HT1080 (cell line): ENCODE measurements at regions not wholly inside any gene's neighbourhood (a gene's known extent, or its start where the extent isn't known, plus 50 kb on each side); places are given as distances from the start of the nearest gene placed in this dataset.
"Not testable (repeated sequence)": the region's sequence is repeated elsewhere in the genome, so short reads cannot be mapped to it uniquely, and the experiment has no call there.

Experiments
- DNase-seq: peaks from one replicate; pipeline ENCODE4 v3.0.0-alpha.2; 2015; ENCODE audit warnings: low read depth

GRCh38 chr7:54354436-54354835 lies 187.7 kb upstream of the VSTM2A start:
- peak; percentile 85 for DNase-seq

DNA sequence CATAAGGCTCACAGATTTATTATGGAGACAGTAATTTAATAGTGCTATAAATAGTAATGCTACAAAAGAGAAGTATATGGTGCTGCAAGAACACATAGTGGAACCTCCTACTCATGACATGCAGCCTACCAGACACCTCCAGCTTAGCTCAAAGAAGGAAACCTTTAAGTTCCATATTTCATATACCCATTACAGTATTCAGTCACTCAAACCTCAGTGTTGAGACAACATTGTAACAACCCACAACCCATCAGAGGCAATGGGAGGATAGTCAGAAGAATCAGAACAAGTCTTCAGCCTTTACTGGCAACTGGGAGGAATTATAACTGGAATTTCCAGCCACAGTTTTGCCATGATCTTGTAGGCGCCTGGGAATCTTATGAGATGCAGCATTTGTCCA lies 186.3 kb upstream of the VSTM2A start:
- DNase-seq = no peak

- no peak for DNase-seq
Observed at GRCh38 chr7:54360075-54360840, 181.9 kb upstream of the VSTM2A start.

DNA sequence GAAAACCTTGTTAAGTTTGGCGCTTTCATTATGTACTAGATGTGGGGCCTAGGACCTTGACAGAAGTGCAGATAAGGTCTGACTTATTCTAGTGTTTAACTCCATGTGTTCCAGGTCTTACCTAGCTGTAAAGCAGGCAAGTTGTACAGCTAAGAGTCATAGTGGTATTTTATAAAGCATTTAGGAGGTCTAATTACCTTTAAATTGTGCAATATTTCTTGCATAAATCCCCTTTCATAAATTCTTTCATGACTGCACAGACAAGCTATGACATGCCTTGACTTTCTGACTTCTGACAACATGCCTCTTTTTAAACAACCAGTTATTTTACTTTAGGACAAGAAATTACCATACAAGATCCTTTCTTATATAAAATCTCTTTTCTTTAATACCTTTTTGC lies 151.6 kb upstream of the VSTM2A start:
- no peak for DNase-seq

- no peak for DNase-seq
Observed at GRCh38 chr7:54392935-54393334, 149.2 kb upstream of the VSTM2A start.

DNA sequence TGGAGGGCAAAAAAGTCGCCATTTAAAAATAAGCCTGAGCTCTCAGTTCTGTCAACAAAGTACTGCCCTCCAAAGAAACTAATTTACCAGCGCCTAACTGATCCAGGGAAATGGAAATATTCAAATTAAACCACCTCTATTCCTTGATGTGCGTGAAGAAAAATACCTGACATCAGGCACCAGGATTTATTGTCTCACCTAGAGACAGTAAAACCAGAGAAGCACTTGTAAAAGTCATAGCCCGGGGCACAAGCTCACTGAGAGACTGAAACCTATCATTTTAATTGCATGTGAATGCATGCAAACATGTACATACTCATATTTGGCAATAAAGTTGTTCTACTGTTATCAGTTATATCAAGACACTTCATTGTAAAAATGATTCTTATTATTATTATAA lies 147.3 kb upstream of the VSTM2A start:
- DNase-seq = no peak

DNA sequence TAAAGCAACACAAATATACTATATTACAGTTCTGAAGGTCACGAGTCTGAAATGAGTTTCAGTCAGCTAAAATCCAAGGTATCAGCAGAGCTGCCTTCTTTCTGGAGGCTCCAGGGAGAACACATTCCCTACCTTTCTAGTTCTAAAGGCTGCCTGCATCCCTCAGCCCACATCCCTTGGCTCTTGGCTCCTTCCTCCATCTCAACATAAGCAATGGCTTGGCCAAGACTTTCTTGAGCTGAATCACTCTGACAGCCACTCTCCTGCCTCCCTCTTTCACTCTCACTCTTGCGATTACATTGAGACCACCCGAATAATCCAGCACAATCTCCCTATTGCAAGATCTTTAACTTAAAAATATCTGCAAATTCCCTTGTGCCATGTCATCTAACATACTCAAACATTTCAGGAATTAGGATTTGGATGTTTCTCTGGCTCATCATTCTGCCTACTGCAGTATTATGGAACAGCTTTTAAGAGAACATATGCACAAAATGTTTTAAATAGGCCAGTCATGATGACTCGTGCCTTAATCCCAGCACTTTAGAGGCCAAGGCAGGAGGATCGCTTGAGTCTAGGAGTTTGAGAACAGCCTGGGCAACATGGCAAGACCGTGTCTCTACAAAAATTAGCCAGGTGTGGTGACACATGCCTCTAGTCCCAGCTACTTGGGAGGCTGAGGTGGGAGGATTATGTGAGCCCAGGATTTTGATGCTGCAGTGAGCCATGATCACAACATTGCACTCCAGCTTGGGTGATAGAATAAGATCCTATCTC lies 144.2 kb upstream of the VSTM2A start:
- DNase-seq = no peak

DNA sequence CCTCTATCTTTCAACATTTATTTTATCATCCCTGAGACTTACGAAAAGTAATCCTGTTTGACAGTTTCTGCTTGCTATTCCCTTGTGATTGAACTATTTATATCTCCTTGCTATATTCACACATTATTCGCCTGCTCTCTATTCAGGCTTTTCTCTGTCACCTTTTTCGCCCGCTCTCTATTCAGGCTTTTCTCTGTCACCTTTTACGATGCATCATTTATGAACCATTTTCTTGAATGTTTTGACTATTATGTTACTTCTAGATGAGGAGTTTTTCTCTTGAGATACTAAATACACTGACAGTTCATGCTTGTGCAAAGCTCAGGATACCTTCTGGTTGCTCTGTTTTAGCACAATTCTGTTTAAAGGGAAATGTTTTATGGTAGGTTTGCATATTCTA lies 143.3 kb upstream of the VSTM2A start:
- DNase-seq = no peak

DNA sequence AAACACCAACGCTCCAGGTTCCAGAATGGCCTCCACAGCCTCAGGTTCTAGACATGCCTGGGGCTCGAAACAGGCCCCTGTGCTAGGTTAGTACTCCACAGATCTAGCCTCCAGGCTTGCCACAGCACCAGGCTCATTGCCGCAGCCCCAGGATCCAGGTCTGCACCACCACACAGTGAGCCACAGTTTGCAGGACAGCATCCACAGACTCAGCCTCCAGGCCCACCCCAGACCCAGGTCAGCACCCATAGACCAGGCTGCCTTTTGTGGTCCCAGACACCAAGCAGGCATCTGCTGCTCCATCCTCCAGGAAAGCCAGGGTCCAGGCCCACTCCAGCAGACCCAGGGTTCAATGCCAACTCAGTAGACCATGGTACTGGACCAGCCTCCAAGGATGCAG lies 132.3 kb upstream of the VSTM2A start:
- DNase-seq = no peak

DNA sequence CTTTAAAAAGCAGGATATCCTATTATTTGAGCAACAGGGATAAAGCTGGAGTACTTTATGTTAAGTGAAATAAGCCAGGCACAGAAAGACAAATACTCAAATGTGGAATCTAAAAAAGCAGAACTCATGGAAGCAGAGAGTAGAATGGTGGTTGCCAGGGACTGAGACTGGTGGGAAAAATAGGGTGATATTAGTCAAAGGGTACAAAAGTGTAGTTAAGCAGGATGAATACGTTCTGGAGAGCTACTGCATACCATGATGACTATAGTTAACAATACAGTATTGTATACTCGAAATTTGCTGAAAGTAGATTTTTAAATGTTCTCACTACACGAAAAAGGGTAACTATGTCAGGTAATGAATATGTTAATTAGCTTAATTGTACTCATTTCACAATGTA lies 125.5 kb upstream of the VSTM2A start:
- DNase-seq = no peak

DNA sequence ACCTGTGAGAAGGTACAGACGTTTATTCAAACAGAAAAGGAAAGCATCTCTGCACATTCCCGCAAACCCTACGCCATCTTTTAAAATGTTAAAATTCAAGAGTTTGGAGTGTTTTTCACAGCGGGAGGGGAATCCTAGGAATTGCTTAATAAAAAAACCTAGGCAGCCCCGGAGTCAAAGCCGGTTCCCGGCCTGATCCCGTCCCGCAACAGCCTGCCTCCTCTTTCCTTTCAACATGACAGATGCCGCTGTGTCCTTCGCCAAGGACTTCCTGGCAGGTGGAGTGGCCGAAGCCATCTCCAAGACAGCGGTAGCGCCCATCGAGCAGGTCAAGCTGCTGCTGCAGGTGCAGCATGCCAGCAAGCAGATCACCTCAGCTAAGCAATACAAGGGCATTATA lies 123.0 kb upstream of the VSTM2A start:
- DNase-seq = no peak

- no peak for DNase-seq
Observed at GRCh38 chr7:54426406-54426805, 115.8 kb upstream of the VSTM2A start.

GRCh38 chr7:54429111-54429510 lies 113.1 kb upstream of the VSTM2A start:
- no peak for DNase-seq

DNA sequence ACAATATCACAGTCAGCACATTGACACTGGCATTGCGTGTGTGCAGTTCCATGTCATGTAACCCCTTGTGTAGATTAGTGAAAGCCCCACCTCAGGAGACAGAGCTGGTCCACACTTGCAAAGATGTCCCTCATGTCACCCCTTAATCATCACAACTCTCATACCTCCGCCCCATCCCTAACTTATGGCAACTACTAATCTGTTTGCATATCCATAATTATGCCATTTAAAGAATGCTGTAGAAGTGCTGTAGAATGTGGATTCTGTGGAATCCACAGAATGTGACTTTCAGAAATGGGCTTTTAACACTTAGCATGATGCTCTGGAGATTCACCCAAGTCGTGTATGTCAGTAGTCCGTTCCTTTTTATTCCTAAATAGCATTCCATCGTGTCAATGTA lies 102.8 kb upstream of the VSTM2A start:
- no peak for DNase-seq

DNA sequence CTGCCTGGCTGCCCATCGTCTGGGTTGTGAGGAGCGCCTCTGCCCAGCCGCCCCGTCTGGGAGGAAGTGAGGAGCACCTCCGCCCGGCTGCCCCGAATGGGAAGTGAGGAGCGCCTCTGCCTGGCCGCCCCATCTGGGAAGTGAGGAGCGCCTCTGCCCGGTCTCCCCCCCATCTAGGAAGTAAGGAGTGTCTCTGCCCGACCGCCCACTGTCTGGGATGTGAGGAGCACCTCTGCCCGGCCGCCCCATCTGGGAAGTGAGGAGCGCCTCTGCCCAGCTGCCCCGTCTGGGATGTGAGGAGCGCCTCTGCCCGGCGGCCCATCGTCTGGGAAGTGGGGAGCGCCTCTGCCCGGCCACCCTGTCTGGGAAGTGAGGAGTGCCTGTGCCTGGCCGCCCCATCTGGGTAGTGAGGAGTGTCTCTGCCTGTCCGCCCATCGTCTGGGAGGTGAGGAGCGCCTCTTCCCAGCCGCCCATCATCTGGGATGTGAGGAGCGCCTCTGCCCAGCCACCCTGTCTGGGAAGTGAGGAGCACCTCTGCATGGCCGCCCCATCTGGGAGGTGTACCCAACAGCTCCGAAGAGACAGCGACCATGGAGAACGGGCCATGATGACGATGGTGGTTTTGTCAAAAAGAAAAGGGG lies 98.0 kb upstream of the VSTM2A start:
- not testable (repeated sequence) for DNase-seq

DNA sequence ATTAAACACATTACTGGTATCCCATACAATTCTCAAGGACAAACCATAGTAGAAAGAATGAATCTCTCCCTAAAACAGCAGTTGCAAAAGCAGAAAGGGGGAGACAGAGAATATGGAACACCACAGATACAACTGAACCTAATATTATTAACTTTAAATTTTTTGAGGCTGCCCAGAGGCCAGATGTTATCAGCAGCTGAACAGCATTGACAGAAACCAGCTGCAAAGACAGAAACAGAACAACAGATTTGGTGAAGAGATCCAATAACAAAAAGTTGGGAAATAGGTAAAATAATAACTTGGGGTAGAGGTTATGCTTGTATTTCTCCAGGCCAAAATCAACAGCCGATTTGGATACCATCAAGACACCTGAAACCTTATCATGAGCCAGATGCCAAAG lies 89.0 kb upstream of the VSTM2A start:
- not testable (repeated sequence) for DNase-seq

DNA sequence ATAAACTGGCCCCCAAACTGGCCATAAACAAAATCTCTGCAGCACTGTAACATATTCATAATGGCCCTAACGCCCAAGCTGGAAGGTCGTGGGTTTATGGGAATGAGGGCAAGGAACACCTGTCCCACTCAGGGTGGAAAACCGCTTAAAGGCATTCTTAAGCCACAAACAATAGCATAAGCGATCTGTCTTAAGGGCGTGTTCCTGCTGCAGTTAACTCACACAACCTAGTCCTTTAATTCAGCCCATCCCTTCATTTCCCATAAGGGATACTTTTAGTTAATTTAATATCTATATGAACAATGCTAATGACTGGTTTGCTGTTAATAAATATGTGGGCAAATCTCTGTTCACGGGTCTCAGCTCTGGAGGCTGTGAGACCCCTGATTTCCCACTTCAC lies 87.5 kb upstream of the VSTM2A start:
- DNase-seq = not testable (repeated sequence)

DNA sequence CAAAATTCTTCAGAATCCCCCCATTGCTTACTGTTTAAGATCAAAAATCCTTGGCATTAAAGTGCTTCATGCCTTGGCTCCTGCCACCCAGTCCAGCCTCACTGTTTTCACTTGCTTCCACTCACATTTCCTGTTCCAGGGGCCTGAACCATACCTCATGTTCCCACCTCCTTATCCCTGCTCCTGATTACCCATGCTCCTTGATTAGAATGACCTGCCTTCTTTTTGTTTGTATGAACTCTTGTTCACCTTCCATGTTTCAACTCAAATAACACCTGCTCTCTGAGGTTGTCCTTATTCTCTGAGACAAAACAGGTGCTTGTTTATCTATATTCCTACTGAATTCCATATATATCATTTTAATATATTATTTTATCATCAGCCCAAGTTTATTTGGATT lies 77.1 kb upstream of the VSTM2A start:
- no peak for DNase-seq

DNA sequence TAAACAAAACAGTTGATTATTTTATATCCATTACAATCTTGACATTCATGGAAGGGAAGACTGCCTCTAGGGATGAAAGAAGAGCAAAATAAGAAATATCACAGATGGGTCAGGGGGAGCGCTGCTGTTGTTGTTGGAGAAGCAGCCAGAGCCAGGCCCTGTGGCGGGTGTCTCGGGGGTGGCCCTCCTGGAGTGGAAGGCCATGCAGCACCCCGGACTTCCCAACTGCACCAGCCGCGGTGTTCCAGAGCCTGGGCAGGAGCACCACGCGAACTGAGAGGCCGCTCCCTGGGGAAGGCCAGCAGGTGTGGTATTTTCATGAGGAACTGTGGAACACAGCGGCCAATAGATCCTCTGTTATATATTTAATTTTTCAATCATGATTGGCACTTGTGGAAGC lies 72.4 kb upstream of the VSTM2A start:
- no peak for DNase-seq

GRCh38 chr7:54476609-54477008 lies 65.6 kb upstream of the VSTM2A start:
- DNase-seq = no peak

DNA sequence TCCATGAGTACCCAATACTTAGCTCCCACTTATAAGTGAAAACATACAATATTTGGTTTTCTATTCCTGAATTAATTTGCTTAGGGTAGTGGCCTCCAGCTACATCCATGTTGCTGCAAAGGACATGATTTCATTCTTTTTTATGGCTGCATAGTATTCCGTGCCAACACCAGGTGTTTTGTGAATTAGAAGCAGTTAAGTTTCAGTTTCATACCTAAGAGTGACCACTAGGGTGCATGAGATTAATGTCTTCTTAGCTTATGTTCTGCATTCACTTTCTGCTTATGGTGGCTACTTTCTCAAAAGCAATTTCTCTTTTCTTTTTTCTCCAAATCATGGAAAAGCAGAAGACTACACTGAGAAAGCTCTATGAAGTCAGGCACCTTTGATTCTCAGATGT lies 65.1 kb upstream of the VSTM2A start:
- DNase-seq = peak; percentile 1

DNA sequence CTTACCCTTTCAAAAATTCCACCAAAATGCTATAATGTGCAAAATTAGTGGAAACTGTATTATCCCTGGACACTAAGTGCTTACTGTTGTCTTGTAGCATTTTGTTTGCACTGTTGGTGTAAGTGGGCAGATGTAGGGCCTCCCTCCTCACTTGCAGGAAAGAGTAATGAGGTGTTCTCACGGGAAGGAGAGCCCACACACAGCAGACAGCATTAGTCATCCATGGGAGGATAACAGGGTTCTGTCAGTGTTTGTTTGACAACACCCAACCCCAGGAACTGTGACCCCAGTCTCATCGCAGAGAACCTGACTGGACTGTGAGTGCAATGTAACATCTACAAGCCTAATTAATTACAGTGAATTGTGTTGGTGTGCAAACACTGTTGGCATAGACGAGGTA lies 58.7 kb upstream of the VSTM2A start:
- peak; percentile 6 for DNase-seq

DNA sequence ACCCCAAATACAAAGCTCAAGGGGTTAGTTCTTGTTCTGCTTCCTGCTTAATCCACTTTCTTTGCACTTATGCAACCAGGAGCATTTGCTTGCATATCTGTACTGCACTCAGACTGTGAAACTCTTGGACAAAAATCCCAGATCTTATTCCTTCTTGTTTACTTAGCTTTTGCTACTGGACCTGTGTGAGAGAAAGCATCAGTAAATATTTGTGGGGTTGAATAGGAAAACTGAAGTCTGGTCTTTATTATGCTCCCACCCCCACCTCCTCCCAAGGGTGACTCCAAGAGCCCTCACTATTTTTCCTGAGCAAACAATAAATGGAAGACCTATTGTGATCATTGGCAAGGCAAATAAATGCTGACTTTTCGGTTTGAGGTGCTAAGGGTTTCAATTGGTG lies 57.1 kb upstream of the VSTM2A start:
- no peak for DNase-seq
